Kasumi-1 (cell line): ENCODE measurements at regions not wholly inside any gene's neighbourhood (a gene's known extent, or its start where the extent isn't known, plus 50 kb on each side); places are given as distances from the start of the nearest gene placed in this dataset.
"Not testable (repeated sequence)": the region's sequence is repeated elsewhere in the genome, so short reads cannot be mapped to it uniquely, and the experiment has no call there.

Experiments used
- DNase-seq, 2 experiments: peaks; one replicate each; lab custom pipeline; 2025; lab: John Stamatoyannopoulos, UW

- DNase-seq = no peak
Measured at GRCh38 chr4:82247629-82248028, 126.2 kb downstream of the HNRNPD start.

DNA sequence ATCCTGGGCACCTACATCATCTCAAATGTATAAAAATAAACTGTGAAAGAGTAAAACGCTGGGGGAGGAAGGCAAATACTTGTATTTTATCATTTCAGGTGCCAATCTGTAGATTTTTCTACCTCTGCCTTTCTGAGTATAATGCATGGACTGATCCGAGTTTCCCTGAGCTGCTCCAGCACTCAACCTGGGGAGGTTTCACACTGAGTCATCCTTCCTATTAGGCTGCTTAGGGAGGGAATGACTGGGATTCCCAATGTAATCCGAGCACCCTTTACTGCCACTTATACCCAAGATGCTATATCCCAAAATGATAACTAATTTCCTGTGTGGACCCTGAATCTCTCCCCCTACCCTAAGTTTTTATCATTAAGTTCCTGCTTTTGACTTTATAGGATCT is 126.6 kb downstream of the HNRNPD start:
- DNase-seq = no peak

DNA sequence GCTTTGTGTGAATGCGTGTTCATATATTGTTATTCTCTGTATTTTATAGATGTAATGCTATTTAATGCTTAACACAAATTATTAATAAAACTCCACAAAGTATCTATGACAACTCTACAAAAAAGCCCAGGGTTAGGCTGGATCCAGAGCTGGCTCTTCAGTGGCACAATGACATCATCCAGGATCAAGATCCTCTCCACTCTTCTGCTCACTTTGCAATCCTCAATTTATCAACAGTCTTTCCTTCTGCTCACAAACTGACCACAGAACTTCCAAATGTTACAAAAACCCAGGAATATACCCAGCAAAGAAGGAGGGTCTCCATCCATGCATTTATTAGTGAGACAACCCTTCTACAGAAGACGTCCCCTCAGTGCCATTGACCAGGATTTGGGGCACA is 132.3 kb downstream of the HNRNPD start:
- no peak for DNase-seq

DNA sequence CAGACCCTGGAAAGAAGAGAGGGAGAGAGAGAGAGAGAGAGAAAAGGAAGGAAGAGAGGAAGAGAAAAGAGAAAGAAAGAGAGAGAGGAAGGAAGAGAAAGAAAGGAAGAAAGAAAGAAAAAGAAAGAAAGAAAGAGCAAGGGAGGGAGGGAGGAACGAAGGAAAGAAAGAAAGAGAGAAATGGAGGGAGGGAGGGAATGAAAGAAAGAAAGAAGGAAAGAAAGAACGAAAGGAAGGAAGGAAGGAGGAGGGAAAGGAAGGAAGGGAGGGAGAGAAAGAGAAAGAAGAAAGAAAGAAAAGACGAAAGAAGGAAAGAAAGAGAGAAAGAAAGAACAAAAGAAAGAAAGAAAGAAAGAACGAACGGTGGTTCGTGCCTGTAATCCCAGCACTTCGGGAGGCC is 133.4 kb downstream of the HNRNPD start:
- DNase-seq = no peak

- DNase-seq = not testable (repeated sequence)
Measured at GRCh38 chr4:82237142-82237541, 136.6 kb downstream of the HNRNPD start.

GRCh38 chr4:82235346-82235745 is 138.4 kb downstream of the HNRNPD start:
- DNase-seq = no peak

DNA sequence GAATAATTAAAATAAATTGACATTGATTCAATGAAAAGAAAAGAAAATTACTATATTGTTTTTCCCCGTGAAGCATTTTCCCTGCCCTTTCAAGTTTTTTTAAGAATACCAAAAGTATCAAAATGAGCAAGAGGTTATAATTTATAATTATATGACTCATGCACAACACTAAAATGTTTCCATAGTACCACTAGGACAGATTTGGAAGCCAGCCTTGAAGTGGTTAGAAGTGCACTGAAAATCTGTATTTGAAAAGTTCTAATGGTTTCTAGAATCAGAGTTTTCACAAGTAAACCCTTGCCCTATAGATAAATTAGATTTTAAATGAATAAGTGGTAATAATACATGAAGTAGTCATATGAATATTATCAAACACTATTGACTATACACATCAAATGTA is 140.9 kb downstream of the HNRNPD start:
- no peak for DNase-seq

DNA sequence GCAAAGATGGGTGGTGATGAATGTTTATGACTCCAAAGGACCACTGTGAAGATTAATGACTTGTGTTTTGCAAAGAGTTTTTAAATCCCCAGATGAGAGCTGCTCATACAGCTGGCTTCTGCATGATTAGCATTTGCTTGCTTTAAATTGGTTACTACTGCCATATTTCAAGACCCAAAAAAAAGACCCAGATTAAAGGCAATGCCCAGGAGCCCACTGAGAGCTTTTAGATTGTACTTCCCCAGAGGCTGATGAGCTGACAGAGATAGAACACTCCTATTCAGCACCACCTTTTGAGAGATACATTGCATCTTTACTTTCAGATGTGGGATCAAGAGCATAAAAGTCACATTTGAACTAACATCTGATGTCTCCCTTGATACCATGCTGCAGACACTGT is 142.0 kb downstream of the HNRNPD start:
- DNase-seq = no peak

- no peak for DNase-seq
Measured at GRCh38 chr4:82230306-82230705, 143.5 kb downstream of the HNRNPD start.

DNA sequence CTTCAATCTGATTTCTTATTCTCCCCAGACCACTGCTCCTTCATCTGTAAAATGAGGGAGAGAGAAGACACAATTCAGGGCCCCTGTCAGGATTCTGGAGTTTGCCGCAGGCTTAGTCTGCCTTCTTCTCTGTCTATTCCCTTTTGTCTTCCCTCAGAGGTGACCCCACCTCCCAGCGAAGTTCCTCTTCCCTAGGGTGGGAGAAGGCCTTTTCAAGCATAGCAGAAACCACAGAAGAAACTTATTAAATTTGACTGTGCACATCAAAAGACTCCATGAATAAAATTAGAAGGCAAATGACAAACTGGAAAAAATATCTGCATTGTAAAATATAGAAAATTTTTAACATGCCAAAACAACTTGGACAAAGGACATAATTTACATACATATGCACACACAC is 148.8 kb downstream of the HNRNPD start:
- DNase-seq = no peak

DNA sequence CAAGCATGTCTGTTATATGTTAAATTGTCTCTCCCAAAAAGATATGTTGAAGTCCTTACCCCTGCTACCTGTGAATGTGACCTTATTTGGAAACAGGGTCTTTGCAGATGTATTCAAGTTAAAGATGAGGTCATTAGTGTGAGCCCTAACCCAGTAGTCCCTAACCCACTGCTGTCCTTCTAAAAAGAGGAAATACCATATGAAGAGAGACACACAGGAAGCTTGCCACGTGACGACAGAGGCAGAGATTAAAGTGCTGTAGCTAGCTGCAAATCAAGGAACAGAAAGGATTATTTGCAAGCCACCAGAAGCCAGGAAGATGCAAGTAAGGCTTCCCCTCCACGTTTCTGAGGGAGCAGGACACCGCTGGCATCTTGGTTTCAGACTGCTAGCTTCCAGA is 150.1 kb downstream of the HNRNPD start:
- peak; percentile 96 for DNase-seq

GRCh38 chr4:82219346-82219745 is 154.4 kb downstream of the HNRNPD start:
- no peak for DNase-seq

DNA sequence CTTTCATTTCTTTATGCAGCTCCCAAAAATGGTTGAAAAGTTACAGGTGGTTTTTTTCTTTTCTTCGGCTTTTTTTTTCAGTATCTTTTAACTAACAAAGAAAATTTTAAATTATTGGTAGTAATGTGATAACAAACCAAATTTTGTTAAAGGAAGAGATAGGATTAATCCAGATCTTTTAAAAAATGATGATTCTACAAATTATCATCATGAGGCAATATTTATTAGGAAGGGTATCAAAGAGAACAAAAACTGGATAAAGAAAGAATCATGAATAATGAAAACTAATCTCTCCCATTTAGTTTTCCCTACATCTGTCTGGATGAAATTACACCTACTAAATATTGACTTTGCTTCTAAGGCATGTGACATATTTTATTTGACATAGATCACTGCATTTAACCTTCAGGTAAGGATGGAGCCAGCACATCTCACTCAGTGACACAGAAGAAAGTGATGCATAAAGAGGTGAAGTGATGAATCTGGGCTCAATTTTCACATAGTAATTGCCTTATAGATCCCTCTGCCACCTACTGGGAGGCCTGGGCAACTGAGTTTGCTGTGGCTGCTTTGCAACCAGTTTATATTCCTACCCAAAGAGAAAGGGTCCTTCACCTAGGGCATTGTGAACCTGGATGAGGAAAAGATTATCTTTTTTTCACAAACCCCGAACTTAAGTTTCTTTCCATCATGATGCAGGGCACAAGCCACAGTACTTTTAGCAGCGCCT is 155.6 kb downstream of the HNRNPD start:
- peak; percentile 30 to 45 for DNase-seq

GRCh38 chr4:82216219-82216618 is 157.6 kb downstream of the HNRNPD start:
- DNase-seq = no peak

GRCh38 chr4:82215800-82216199 is 158.0 kb downstream of the HNRNPD start:
- DNase-seq = no peak

- DNase-seq = no peak
Measured at GRCh38 chr4:82215039-82215438, 158.8 kb downstream of the HNRNPD start.

DNA sequence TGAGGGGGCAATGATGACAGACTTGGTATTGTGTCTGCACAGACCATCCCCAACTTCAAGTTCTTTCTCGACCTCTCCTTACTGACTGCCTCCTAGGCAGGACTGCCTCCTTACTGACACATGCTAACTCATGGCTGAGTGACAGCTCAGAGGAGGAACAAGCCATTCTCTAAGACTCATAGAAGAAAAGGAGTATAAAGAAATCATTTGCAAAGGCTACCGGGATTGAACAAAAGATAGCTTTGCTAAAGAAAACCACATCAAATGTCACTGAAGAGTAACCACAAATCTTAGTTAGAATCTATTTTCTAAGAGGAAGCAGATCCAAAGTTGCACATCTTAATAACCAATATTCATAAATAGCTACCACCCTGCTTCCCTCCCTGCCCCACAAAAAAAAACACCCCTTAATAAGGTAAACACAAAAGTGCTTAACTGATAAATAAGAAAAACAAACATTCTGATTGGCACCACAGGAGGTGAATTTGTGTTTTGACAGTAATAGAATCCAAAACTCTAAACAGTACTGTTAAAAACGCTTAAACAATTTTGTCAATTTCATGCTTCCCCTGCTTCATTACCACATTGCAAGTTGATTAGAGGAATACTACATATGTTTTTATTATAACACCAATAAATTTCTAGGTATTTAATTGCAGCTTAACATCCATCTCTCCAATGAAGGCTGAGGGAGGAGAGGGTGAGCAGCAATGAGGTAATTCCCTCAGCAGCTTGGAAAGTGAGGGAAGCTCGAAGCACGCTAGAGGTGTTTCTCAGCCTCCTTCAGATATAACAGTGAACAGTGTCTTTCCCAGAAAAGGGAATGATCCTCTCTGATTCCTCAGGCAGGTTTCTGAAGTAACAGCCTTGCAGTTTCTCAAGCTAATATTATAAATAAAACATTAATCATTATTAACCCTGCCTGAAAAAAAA is 160.0 kb downstream of the HNRNPD start:
- DNase-seq = no peak

GRCh38 chr4:82201805-82202641 is 171.8 kb downstream of the HNRNPD start:
- DNase-seq = peak; percentile 69 to 81

GRCh38 chr4:82201303-82201702 is 172.5 kb downstream of the HNRNPD start:
- no peak for DNase-seq

GRCh38 chr4:82200046-82200445 is 173.7 kb downstream of the HNRNPD start:
- no peak for DNase-seq

DNA sequence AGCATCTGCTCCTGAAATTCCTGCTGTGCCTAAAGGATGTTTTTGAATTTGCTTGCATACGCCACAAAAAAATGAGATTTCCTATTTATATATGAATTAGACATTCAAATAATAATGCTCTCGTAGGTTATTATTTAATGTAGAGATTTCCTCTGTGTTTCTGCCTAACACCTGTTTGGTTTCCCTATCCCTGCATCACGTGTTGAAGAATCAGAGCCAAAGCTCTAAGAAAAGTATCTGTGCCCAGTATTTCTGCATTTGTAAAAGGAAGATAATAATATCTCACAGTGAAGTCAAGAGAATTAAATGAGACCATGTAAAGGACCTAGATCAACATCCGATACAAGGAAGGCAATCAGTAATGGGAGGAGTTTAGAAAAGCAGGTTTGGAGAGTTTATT is 179.5 kb downstream of the HNRNPD start:
- DNase-seq = no peak

- no peak for DNase-seq
Measured at GRCh38 chr4:82192017-82192673, 181.6 kb downstream of the HNRNPD start.
